Naive thymus-derived CD4-positive, alpha-beta T cell (primary cell): ENCODE measurements at regions not wholly inside any gene's neighbourhood (a gene's known extent, or its start where the extent isn't known, plus 50 kb on each side); places are given as distances from the start of the nearest gene placed in this dataset.

Experiments
- ATAC-seq: fragments of 150-1000 bp; cut with Tn5 transposase; 2 replicates; pipeline ENCODE4 v1.10.0; 2021; ENCODE audit warnings: mild to moderate bottlenecking, moderate library complexity
- CTCF ChIA-PET: fragments of 350-600 bp; sonication (Branson Sonifier 250); formaldehyde crosslinking; loops from one replicate; lab custom pipeline; 2021; ENCODE audit warnings: antibody characterized with exemption; lab: Charles Lee
- POLR2A ChIA-PET: fragments of 350-600 bp; sonication (Branson Sonifier 250); formaldehyde crosslinking; loops from one replicate; lab custom pipeline; 2021; ENCODE audit warnings: antibody characterized with exemption, inconsistent platforms; lab: Charles Lee
- DNase-seq, 9 donors: peaks; one replicate each; pipeline versions ENCODE4 v3.0.0 to v3.0.0-alpha.2; 2020 to 2022; ENCODE audit warnings: mixed read lengths in 1 of 9
- H3K27ac ChIP-seq: one replicate; pipeline ENCODE4 v1.7.0; 2013; ENCODE audit warnings: mild to moderate bottlenecking, low read depth, low read length, moderate library complexity
- H3K27me3 ChIP-seq, 2 donors: one replicate each; pipeline ENCODE4 v1.7.0; 2013; ENCODE audit warnings: low read length in 2 of 2, mild to moderate bottlenecking in 2 of 2, moderate library complexity in 2 of 2; ENCODE audit not compliant: control insufficient read depth in 2 of 2, insufficient read depth in 2 of 2
- H3K36me3 ChIP-seq, 3 experiments: 1 replicate in 2 of 3; 2 replicates in 1 of 3; pipeline ENCODE4 v1.7.0; 2013; ENCODE audit warnings: low read length in 3 of 3, mild to moderate bottlenecking in 3 of 3, moderate library complexity in 1 of 3; ENCODE audit not compliant: insufficient read depth in 3 of 3, control insufficient read depth in 2 of 3
- H3K4me1 ChIP-seq, 2 donors: one replicate each; pipeline ENCODE4 v1.7.0; 2013; ENCODE audit warnings: low read length in 2 of 2, mild to moderate bottlenecking in 2 of 2, moderate library complexity in 1 of 2; ENCODE audit not compliant: control insufficient read depth in 2 of 2, insufficient read depth in 2 of 2
- H3K4me3 ChIP-seq: 2 replicates; pipeline ENCODE4 v1.7.0; 2013; ENCODE audit warnings: mild to moderate bottlenecking, low read length
- H3K9me3 ChIP-seq, 3 experiments: 1 replicate in 2 of 3; 2 replicates in 1 of 3; pipeline ENCODE4 v1.7.0; 2013; ENCODE audit warnings: low read length in 3 of 3; ENCODE audit not compliant: control insufficient read depth in 2 of 3
- H3K27ac Mint-ChIP-seq, 9 donors: one replicate each; pipeline ENCODE4 v1.8.0; 2020 to 2022; ENCODE audit warnings: mixed read lengths in 9 of 9, mild to moderate bottlenecking in 8 of 9, moderate library complexity in 5 of 9, inconsistent platforms in 2 of 9
- H3K27me3 Mint-ChIP-seq, 5 donors: one replicate each; pipeline ENCODE4 v1.8.0; 2021 to 2022; ENCODE audit warnings: mixed read lengths in 5 of 5, mild to moderate bottlenecking in 1 of 5
- H3K36me3 Mint-ChIP-seq, 5 donors: one replicate each; pipeline ENCODE4 v1.8.0; 2020 to 2022; ENCODE audit warnings: mixed read lengths in 5 of 5, mild to moderate bottlenecking in 3 of 5, inconsistent platforms in 1 of 5
- H3K4me1 Mint-ChIP-seq, 7 donors: one replicate each; pipeline ENCODE4 v1.8.0; 2020 to 2022; ENCODE audit warnings: mixed read lengths in 7 of 7, mild to moderate bottlenecking in 3 of 7, inconsistent platforms in 1 of 7
- H3K4me3 Mint-ChIP-seq, 10 donors: one replicate each; pipeline ENCODE4 v1.8.0; 2020 to 2022; ENCODE audit warnings: mild to moderate bottlenecking in 10 of 10, mixed read lengths in 10 of 10, moderate library complexity in 6 of 10, inconsistent platforms in 2 of 10
- H3K9me3 Mint-ChIP-seq, 11 donors: one replicate each; pipeline ENCODE4 v1.8.0; 2020 to 2022; ENCODE audit warnings: mixed read lengths in 11 of 11, mild to moderate bottlenecking in 4 of 11, inconsistent platforms in 1 of 11, moderate library complexity in 1 of 11
- intact Hi-C, 2 donors: fragments of 100-400 bp; cut with micrococcal nuclease; formaldehyde crosslinking; loops; one replicate each; pipeline ENCODE4 v1.15.1; 2023

GRCh38 chr7:132063800-132064199 is 507.4 kb upstream of the PODXL start:
- H3K4me3 Mint-ChIP-seq = no peak overlapping the region
- DNase-seq (no peak), ATAC-seq (no peak)
- Histone ChIP-seq H3K4me3 (no peak overlapping the region), H3K27ac (no peak overlapping the region), H3K4me1 (no peaks in the 10 kb centered on the region), H3K36me3 (no peaks in the 10 kb centered on the region), H3K9me3 (no peaks in the 10 kb centered on the region), H3K27me3 (no peaks in the 10 kb centered on the region)
- peaks cover 0 to 12% (median 0%) of the 10 kb centered on the region in 11 donors for H3K9me3 Mint-ChIP-seq
- intact Hi-C loops = no loop called here
- no peaks in the 10 kb centered on the region for H3K36me3 Mint-ChIP-seq
- H3K27ac Mint-ChIP-seq = no peak overlapping the region
- H3K4me1 Mint-ChIP-seq = no peaks in the 10 kb centered on the region
- POLR2A ChIA-PET = no interaction called here
- H3K27me3 Mint-ChIP-seq = peaks cover 6 to 40% (median 21%) of the 10 kb centered on the region in 5 donors
- CTCF ChIA-PET = no interaction called here

GRCh38 chr7:132061937-132062336 is 505.5 kb upstream of the PODXL start:
- peaks cover 5 to 35% (median 18%) of the 10 kb centered on the region in 5 donors for H3K27me3 Mint-ChIP-seq
- ChIA-PET CTCF (no interaction called here), POLR2A (no interaction called here)
- Histone ChIP-seq H3K4me3 (no peak overlapping the region), H3K4me1 (no peaks in the 10 kb centered on the region), H3K27ac (no peak overlapping the region), H3K27me3 (no peaks in the 10 kb centered on the region), H3K36me3 (no peaks in the 10 kb centered on the region), H3K9me3 (no peaks in the 10 kb centered on the region)
- ATAC-seq = no peak
- no peak for DNase-seq
- H3K27ac Mint-ChIP-seq = no peak overlapping the region
- H3K4me1 Mint-ChIP-seq = no peaks in the 10 kb centered on the region
- intact Hi-C loops = no loop called here
- H3K9me3 Mint-ChIP-seq = peaks cover 0 to 19% (median 5%) of the 10 kb centered on the region in 11 donors
- no peaks in the 10 kb centered on the region for H3K36me3 Mint-ChIP-seq
- no peak overlapping the region for H3K4me3 Mint-ChIP-seq

GRCh38 chr7:132059141-132059540 is 502.7 kb upstream of the PODXL start:
- intact Hi-C loops = no loop called here
- DNase-seq = no peak
- no peaks in the 10 kb centered on the region for H3K9me3 ChIP-seq
- Mint-ChIP-seq H3K27ac (no peak overlapping the region), H3K4me3 (no peak overlapping the region), H3K9me3 (peaks cover 0 to 27% (median 8%) of the 10 kb centered on the region in 11 donors), H3K4me1 (no peaks in the 10 kb centered on the region), H3K36me3 (no peaks in the 10 kb centered on the region), H3K27me3 (peaks cover 0 to 31% (median 12%) of the 10 kb centered on the region in 5 donors)
- ChIA-PET CTCF (no interaction called here), POLR2A (no interaction called here)
- no peaks in the 10 kb centered on the region for H3K36me3 ChIP-seq
- H3K27ac ChIP-seq = no peak overlapping the region
- no peak for ATAC-seq
- no peaks in the 10 kb centered on the region for H3K4me1 ChIP-seq
- no peak overlapping the region for H3K4me3 ChIP-seq
- no peaks in the 10 kb centered on the region for H3K27me3 ChIP-seq

- Mint-ChIP-seq H3K36me3 (no peaks in the 10 kb centered on the region), H3K9me3 (peaks cover 0 to 27% (median 8%) of the 10 kb centered on the region in 11 donors), H3K27ac (no peak overlapping the region), H3K27me3 (peaks cover 2 to 29% (median 9%) of the 10 kb centered on the region in 5 donors), H3K4me1 (no peaks in the 10 kb centered on the region), H3K4me3 (no peak overlapping the region)
- no peaks in the 10 kb centered on the region for H3K36me3 ChIP-seq
- CTCF ChIA-PET = no interaction called here
- H3K27ac ChIP-seq = no peak overlapping the region
- no peaks in the 10 kb centered on the region for H3K9me3 ChIP-seq
- H3K27me3 ChIP-seq = no peaks in the 10 kb centered on the region
- H3K4me3 ChIP-seq = no peak overlapping the region
- H3K4me1 ChIP-seq = no peaks in the 10 kb centered on the region
- ATAC-seq (no peak), DNase-seq (no peak)
- intact Hi-C loops = no loop called here
- POLR2A ChIA-PET = no interaction called here
Observed at GRCh38 chr7:132055336-132056120, 499.1 kb upstream of the PODXL start.

- Mint-ChIP-seq H3K27ac (no peak overlapping the region), H3K4me1 (no peaks in the 10 kb centered on the region), H3K27me3 (peaks cover 5 to 32% (median 16%) of the 10 kb centered on the region in 5 donors), H3K9me3 (peaks cover 0 to 21% (median 7%) of the 10 kb centered on the region in 11 donors), H3K4me3 (no peak overlapping the region), H3K36me3 (no peaks in the 10 kb centered on the region)
- ChIA-PET POLR2A (no interaction called here), CTCF (no interaction called here)
- DNase-seq = no peak
- Histone ChIP-seq H3K36me3 (no peaks in the 10 kb centered on the region), H3K4me3 (no peak overlapping the region), H3K27ac (no peak overlapping the region), H3K27me3 (no peaks in the 10 kb centered on the region), H3K9me3 (no peaks in the 10 kb centered on the region), H3K4me1 (no peaks in the 10 kb centered on the region)
- ATAC-seq = no peak
- intact Hi-C loops = no loop called here
Observed at GRCh38 chr7:132053871-132054270, 497.4 kb upstream of the PODXL start.

GRCh38 chr7:132051311-132051710 is 494.9 kb upstream of the PODXL start:
- no peak overlapping the region for H3K4me3 ChIP-seq
- intact Hi-C loops = loop anchor here in 1 of 2 donors (2.0 kb wide), 1 partner anchor 363 kb away; no protein-coding TSS in a partner anchor
- Mint-ChIP-seq H3K9me3 (peaks cover 0 to 4% (median 2%) of the 10 kb centered on the region in 11 donors), H3K4me1 (no peaks in the 10 kb centered on the region), H3K4me3 (no peak overlapping the region), H3K36me3 (no peaks in the 10 kb centered on the region), H3K27ac (no peak overlapping the region), H3K27me3 (peaks cover 8 to 31% (median 14%) of the 10 kb centered on the region in 5 donors)
- H3K4me1 ChIP-seq = no peaks in the 10 kb centered on the region
- ATAC-seq (no peak), DNase-seq (no peak)
- H3K27me3 ChIP-seq = no peaks in the 10 kb centered on the region
- H3K9me3 ChIP-seq = no peaks in the 10 kb centered on the region
- CTCF ChIA-PET = no interaction called here
- H3K36me3 ChIP-seq = no peaks in the 10 kb centered on the region
- H3K27ac ChIP-seq = no peak overlapping the region
- POLR2A ChIA-PET = no interaction called here
